ENCODE measurements at regions not wholly inside any gene's neighbourhood (a gene's known extent, or its start where the extent isn't known, plus 50 kb on each side); places are given as distances from the start of the nearest gene placed in this dataset.

- TF ChIP-seq CTCF (IDR thresholded peaks at IDR 0.05 in 2 of 3, conservative IDR thresholded peaks at IDR 0.05 in 1 of 3; ENCODE audit: borderline replicate concordance in 1 of 3, insufficient read depth in 1 of 3, low read depth in 2 of 3, low read length in 2 of 3) (no peak), REST (IDR thresholded peaks at IDR 0.05; ENCODE audit: low read depth) (no peak), EZH2 (IDR thresholded peaks at IDR 0.05) (no peak), ZNF274 (IDR thresholded peaks at IDR 0.05; ENCODE audit: low read depth, low read length) (no peak), TCF7L2 (IDR thresholded peaks at IDR 0.05; ENCODE audit: borderline replicate concordance, extremely low read depth, insufficient read depth, insufficient read length) (no peak), MAX (IDR thresholded peaks at IDR 0.05) (no peak), JUND (IDR thresholded peaks at IDR 0.05) (no peak), POLR2A (IDR thresholded peaks at IDR 0.05; ENCODE audit: borderline replicate concordance, extremely low read depth, insufficient read depth, insufficient read length) (no peak), RAD21 (IDR thresholded peaks at IDR 0.05; ENCODE audit: low read depth) (no peak), ZFX (IDR thresholded peaks at IDR 0.05) (no peak)
These were observed 278.0 kb downstream of the KLF5 start for GRCh38 chr13:73336773-73337172.

Measured in HCT116 (cell line).